Astrocyte of the spinal cord (primary cell): ENCODE measurements at regions not wholly inside any gene's neighbourhood (a gene's known extent, or its start where the extent isn't known, plus 50 kb on each side); places are given as distances from the start of the nearest gene placed in this dataset.

Source experiments
- DNase-seq: peaks from one replicate; pipeline ENCODE4 v3.0.0; 2011; ENCODE audit warnings: low read depth, low spot score
- H3K4me3 ChIP-seq: 2 replicates; pipeline ENCODE4 v1.5.1; 2011; ENCODE audit warnings: low read depth, mild to moderate bottlenecking, low read length, moderate library complexity
- CTCF ChIP-seq: IDR thresholded peaks from 2 replicates; pipeline ENCODE4 v1.5.1; 2012; ENCODE audit warnings: low read depth, mild to moderate bottlenecking, low read length, inconsistent platforms
- in situ Hi-C: cut with HindIII; loops from 2 replicates; pipeline ENCODE4 v1.10.0; 2017; ENCODE audit warnings: low sequenced_read_pairs

- TF ChIP-seq CTCF = no peak
- in situ Hi-C loops = no loop called here
- no peak for DNase-seq
- no peak overlapping the region for H3K4me3 ChIP-seq
Measured at GRCh38 chr1:59045137-59045536, 251.8 kb upstream of the FGGY start.

GRCh38 chr1:59045636-59046035 lies 251.3 kb upstream of the FGGY start:
- no peak for TF ChIP-seq CTCF
- no peak overlapping the region for H3K4me3 ChIP-seq
- DNase-seq = no peak
- in situ Hi-C loops = no loop called here

- in situ Hi-C loops = no loop called here
- DNase-seq = no peak
- no peak overlapping the region for H3K4me3 ChIP-seq
- no peak for TF ChIP-seq CTCF
Measured at GRCh38 chr1:59046134-59046533, 250.8 kb upstream of the FGGY start.

- in situ Hi-C loops = no loop called here
- H3K4me3 ChIP-seq = no peak overlapping the region
- TF ChIP-seq CTCF = peak; percentile 29
- no peak for DNase-seq
Measured at GRCh38 chr1:59046730-59047157, 250.2 kb upstream of the FGGY start.

- no peak for TF ChIP-seq CTCF
- no peak overlapping the region for H3K4me3 ChIP-seq
- DNase-seq = no peak
- in situ Hi-C loops = no loop called here
Measured at GRCh38 chr1:59051007-59051406, 245.9 kb upstream of the FGGY start.

GRCh38 chr1:59052166-59052590 lies 244.7 kb upstream of the FGGY start:
- no peak for TF ChIP-seq CTCF
- in situ Hi-C loops = no loop called here
- H3K4me3 ChIP-seq = no peak overlapping the region
- DNase-seq = no peak

DNA sequence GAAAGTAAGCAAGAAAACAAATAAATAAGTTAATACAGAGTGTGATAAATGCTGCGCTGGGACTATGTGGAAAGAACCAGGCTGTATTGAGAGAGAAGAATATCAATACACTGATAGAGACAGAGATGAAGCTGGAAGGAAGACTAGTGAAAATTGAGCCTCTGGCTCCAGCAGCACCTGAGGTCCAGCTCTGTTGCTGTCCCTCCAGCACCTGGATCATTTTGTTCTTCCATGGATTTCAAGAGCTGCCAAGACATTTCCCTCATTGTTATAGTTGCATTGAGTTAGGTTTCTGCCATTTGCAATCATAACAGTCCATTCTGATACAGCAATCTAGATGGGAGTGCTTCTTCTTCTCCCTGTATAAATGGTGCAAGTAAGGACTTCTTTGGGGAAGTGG lies 242.7 kb upstream of the FGGY start:
- no peak for TF ChIP-seq CTCF
- no peak overlapping the region for H3K4me3 ChIP-seq
- in situ Hi-C loops = no loop called here
- DNase-seq = no peak
